ENCODE measurements at regions not wholly inside any gene's neighbourhood (a gene's known extent, or its start where the extent isn't known, plus 50 kb on each side); places are given as distances from the start of the nearest gene placed in this dataset.

- TF ChIP-seq, protein P1, sequence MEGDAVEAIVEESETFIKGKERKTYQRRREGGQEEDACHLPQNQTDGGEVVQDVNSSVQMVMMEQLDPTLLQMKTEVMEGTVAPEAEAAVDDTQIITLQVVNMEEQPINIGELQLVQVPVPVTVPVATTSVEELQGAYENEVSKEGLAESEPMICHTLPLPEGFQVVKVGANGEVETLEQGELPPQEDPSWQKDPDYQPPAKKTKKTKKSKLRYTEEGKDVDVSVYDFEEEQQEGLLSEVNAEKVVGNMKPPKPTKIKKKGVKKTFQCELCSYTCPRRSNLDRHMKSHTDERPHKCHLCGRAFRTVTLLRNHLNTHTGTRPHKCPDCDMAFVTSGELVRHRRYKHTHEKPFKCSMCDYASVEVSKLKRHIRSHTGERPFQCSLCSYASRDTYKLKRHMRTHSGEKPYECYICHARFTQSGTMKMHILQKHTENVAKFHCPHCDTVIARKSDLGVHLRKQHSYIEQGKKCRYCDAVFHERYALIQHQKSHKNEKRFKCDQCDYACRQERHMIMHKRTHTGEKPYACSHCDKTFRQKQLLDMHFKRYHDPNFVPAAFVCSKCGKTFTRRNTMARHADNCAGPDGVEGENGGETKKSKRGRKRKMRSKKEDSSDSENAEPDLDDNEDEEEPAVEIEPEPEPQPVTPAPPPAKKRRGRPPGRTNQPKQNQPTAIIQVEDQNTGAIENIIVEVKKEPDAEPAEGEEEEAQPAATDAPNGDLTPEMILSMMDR (IDR thresholded peaks at IDR 0.05): no peak
- TF ChIP-seq POLR2A (IDR thresholded peaks at IDR 0.05): no peak
These were observed 133.7 kb upstream of the BCL6 start for GRCh38 chr3:187878772-187879518.

Data from Peyer's patch (tissue), 4 donors.